Spleen (tissue), 11 donors: ENCODE measurements at regions not wholly inside any gene's neighbourhood (a gene's known extent, or its start where the extent isn't known, plus 50 kb on each side); places are given as distances from the start of the nearest gene placed in this dataset.
"Not testable (repeated sequence)": the region's sequence is repeated elsewhere in the genome, so short reads cannot be mapped to it uniquely, and the experiment has no call there.

Source experiments
- DNase-seq: peaks from one replicate; pipeline ENCODE4 v3.0.0-alpha.2; 2020
- H3K27ac ChIP-seq, 8 donors: fragments of 200-600 bp; sonication (generic) in 7 of 8; 1 replicate in 4 of 8; 2 replicates in 4 of 8; pipeline versions ENCODE4 v1.5.0 to v1.8.0; 2016 to 2021; ENCODE audit warnings: inconsistent platforms in 4 of 8, mild to moderate bottlenecking in 4 of 8, moderate library complexity in 1 of 8
- H3K27me3 ChIP-seq, 7 donors: fragments of 200-600 bp; sonication (generic) in 6 of 7; replicated peaks in 1 of 7; 1 replicate in 4 of 7; 2 replicates in 3 of 7; pipeline versions ENCODE4 v1.5.0 to v1.8.0; 2016 to 2021; ENCODE audit warnings: inconsistent platforms in 3 of 7, mild to moderate bottlenecking in 1 of 7
- H3K36me3 ChIP-seq, 6 donors: fragments of 200-600 bp; sonication (generic) in 5 of 6; 1 replicate in 4 of 6; 2 replicates in 2 of 6; pipeline versions ENCODE4 v1.5.0 to v1.8.0; 2016 to 2021; ENCODE audit warnings: inconsistent platforms in 2 of 6
- H3K4me1 ChIP-seq, 6 donors: fragments of 200-600 bp; sonication (generic) in 5 of 6; 1 replicate in 3 of 6; 2 replicates in 3 of 6; pipeline versions ENCODE4 v1.5.0 to v1.8.0; 2016 to 2021; ENCODE audit warnings: inconsistent platforms in 3 of 6
- H3K4me3 ChIP-seq, 8 donors: fragments of 200-600 bp; sonication (generic) in 7 of 8; 1 replicate in 4 of 8; 2 replicates in 4 of 8; pipeline versions ENCODE4 v1.5.0 to v1.8.0; 2016 to 2021; ENCODE audit warnings: inconsistent platforms in 4 of 8, mild to moderate bottlenecking in 4 of 8, moderate library complexity in 2 of 8
- H3K9me3 ChIP-seq, 8 donors: fragments of 200-600 bp; sonication (generic) in 7 of 8; 1 replicate in 4 of 8; 2 replicates in 4 of 8; pipeline versions ENCODE4 v1.5.0 to v1.8.0; 2016 to 2021; ENCODE audit warnings: inconsistent platforms in 4 of 8
- POLR2A ChIP-seq, 3 donors: fragments of 450-650 bp; IDR thresholded peaks; one replicate each; pipeline ENCODE4 v1.5.1; 2017; ENCODE audit warnings: antibody characterized with exemption in 3 of 3, mild to moderate bottlenecking in 1 of 3
- POLR2AphosphoS5 ChIP-seq, 3 donors: sonication (generic); formaldehyde crosslinking; IDR thresholded peaks; one replicate each; pipeline ENCODE4 v1.5.1; 2017; ENCODE audit warnings: antibody characterized with exemption in 3 of 3
- WGBS, 5 donors: extraction: QIAGEN DNeasy Blood & Tissue Kit in 3 of 5; methylation state at CpG; one replicate each; pipeline versions ENCODE4 v1.1.5 to v1.1.7; 2013 to 2018; 5-methylcytosine and 5-hydroxymethylcytosine counted together
- intact Hi-C: fragments of 100-400 bp; cut with DNase I; formaldehyde crosslinking; loops from one replicate; pipeline ENCODE4 v1.15.0; 2023; ENCODE audit warnings: low total_unique reads
- TF ChIP-seq, protein P1 (sequence below), 11 experiments: fragments of 200-600 bp in 7 of 11; fragments of 450-650 bp in 4 of 11; sonication (generic) in 4 of 11; IDR thresholded peaks in 8 of 11; conservative IDR thresholded peaks in 3 of 11; 1 replicate in 7 of 11; 2 replicates in 4 of 11; pipeline versions ENCODE4 v1.4.0 to v1.8.0; 2016 to 2021; ENCODE audit warnings: antibody characterized with exemption in 11 of 11, inconsistent platforms in 4 of 11, mild to moderate bottlenecking in 1 of 11
- donor health status: healthy with polysubstance abuse.
- donor health status: DM: no; HTN: no; CAD: no; lungs with moderate emphysema.
- donor health status: DM: no; HTN: no; CAD: no.
- donor health status: Bipolar disorder and iron deficiency.
- donor health status: healthy.
- donor health status: DM: no; HTN: no; CAD: no.
- donor health status: DM: yes; HTN: yes; CAD: no.

DNA sequence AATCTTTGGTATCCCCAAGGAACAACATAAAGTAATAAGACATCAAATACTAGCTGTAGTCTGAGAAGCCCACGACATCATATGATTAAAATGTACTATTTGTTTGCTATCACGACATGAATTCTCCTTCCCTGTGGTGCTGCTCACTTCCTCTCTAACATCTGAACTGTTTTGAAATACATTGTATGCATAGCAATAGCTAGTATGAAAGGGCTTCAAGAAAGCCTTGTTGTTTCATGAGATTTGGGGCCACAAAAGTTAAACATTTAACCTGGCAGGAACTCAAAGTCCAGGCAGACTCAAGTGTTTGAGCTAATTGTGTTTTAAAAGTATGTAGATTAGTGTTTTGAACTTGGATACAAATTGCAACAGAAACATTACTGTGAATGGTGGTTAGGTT lies 237.4 kb upstream of the PTGER4 start:
- Histone ChIP-seq H3K4me3 (no peak overlapping the region), H3K9me3 (peaks cover 0 to 28% (median 15%) of the 10 kb centered on the region in 8 donors), H3K4me1 (peaks cover 1 to 31% (median 5%) of the 10 kb centered on the region in 6 donors), H3K36me3 (no peaks in the 10 kb centered on the region), H3K27ac (peak overlapping the region in 3 of 8 donors; percentile 59 to 71 (median 62)), H3K27me3 (no peaks in the 10 kb centered on the region)
- no peak for DNase-seq
- WGBS, 5 donors = 33 to 47% (median 35%) methylated on average over 2 of the region's 2 CpGs
- intact Hi-C loops = no loop called here
- TF ChIP-seq POLR2AphosphoS5 (IDR thresholded peaks at IDR 0.05) (no peak), POLR2A (IDR thresholded peaks at IDR 0.05) (no peak)
- TF ChIP-seq, protein P1, sequence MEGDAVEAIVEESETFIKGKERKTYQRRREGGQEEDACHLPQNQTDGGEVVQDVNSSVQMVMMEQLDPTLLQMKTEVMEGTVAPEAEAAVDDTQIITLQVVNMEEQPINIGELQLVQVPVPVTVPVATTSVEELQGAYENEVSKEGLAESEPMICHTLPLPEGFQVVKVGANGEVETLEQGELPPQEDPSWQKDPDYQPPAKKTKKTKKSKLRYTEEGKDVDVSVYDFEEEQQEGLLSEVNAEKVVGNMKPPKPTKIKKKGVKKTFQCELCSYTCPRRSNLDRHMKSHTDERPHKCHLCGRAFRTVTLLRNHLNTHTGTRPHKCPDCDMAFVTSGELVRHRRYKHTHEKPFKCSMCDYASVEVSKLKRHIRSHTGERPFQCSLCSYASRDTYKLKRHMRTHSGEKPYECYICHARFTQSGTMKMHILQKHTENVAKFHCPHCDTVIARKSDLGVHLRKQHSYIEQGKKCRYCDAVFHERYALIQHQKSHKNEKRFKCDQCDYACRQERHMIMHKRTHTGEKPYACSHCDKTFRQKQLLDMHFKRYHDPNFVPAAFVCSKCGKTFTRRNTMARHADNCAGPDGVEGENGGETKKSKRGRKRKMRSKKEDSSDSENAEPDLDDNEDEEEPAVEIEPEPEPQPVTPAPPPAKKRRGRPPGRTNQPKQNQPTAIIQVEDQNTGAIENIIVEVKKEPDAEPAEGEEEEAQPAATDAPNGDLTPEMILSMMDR (IDR thresholded peaks at IDR 0.05 in 8 of 11, conservative IDR thresholded peaks at IDR 0.05 in 3 of 11) = no peak

DNA sequence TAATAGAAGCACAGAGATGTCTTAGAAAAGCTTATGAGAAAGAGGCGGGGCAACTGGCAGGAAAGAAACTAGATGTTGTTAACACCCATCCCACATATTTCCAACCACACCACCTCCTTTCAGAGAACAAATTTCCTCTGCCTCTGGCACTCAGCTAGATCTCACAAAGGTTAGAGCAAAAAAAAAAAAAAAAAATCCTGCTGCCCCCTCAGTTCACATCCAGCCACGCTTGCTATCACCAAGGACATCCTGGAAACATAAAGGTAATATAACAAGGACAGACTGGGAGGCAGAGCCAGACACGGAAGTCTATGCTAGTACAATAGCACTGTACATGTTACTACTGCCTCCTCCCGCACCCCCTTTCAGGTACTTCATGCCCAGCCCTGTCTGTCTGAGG lies 238.0 kb upstream of the PTGER4 start:
- no peak overlapping the region for H3K4me3 ChIP-seq
- no peaks in the 10 kb centered on the region for H3K36me3 ChIP-seq
- H3K27me3 ChIP-seq = no peaks in the 10 kb centered on the region
- H3K9me3 ChIP-seq = peaks cover 0 to 26% (median 15%) of the 10 kb centered on the region in 8 donors
- peak overlapping the region in 5 of 8 donors; percentile 25 to 71 (median 59) for H3K27ac ChIP-seq
- TF ChIP-seq POLR2AphosphoS5 (IDR thresholded peaks at IDR 0.05) = no peak
- TF ChIP-seq, protein P1 (IDR thresholded peaks at IDR 0.05 in 8 of 11, conservative IDR thresholded peaks at IDR 0.05 in 3 of 11) = no peak
- TF ChIP-seq POLR2A (IDR thresholded peaks at IDR 0.05) = no peak
- H3K4me1 ChIP-seq = peaks cover 7 to 37% (median 12%) of the 10 kb centered on the region in 6 donors
- WGBS, 5 donors = 31 to 64% (median 54%) methylated on average over 4 of the region's 4 CpGs
- DNase-seq = no peak
- intact Hi-C loops = no loop called here

DNA sequence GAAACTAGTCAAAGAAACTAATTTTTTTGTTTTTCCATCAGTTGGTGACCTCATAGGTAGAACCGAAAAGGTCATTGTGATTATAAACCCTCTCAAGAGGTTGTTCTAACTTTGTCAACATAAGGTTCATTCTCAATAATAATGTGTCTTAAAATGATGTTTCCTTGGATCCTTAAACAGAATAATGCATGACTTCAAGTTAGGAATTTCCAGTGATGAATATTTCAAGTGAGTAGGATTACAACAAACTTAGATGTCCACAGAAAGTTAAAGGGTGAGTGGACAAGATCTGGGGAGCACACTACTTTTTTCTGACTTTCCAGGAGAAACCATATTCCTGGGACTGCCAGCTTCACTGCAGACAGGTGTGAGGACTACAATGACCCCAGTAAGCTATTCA lies 239.0 kb upstream of the PTGER4 start:
- 84 to 95% (median 93%) methylated on average over 1 of the region's 1 CpG for WGBS, 5 donors
- peaks cover 0 to 20% (median 15%) of the 10 kb centered on the region in 8 donors for H3K9me3 ChIP-seq

DNA sequence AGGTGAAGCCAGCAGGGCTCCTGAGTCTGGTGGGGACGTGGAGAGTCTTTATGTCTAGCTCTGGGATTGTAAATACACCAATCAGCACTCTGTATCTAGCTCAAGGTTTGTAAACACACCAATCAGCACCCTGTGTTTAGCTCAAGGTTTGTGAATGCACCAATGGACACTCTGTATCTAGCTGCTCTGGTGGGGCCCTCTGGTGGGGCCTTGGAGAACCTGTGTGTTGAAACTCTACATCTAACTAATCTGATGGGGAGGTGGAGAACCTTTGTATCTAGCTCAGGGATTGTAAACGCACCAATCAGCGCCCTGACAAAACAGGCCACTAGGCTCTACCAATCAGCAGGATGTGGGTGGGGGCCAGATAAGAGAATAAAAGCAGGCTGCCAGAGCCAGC lies 240.6 kb upstream of the PTGER4 start:
- not testable (repeated sequence) for DNase-seq, H3K9me3 ChIP-seq
- TF ChIP-seq, protein P1 (IDR thresholded peaks at IDR 0.05 in 8 of 11, conservative IDR thresholded peaks at IDR 0.05 in 3 of 11) = peak in 1 of 11 experiments; percentile 19

More for the DNA sequence above, 239.0 kb upstream of the PTGER4 start:
- no peak for DNase-seq
- no peaks in the 10 kb centered on the region for H3K36me3 ChIP-seq
- TF ChIP-seq, protein P1 (IDR thresholded peaks at IDR 0.05 in 8 of 11, conservative IDR thresholded peaks at IDR 0.05 in 3 of 11) = no peak
- no peak for TF ChIP-seq POLR2AphosphoS5 (IDR thresholded peaks at IDR 0.05)
- no peak for TF ChIP-seq POLR2A (IDR thresholded peaks at IDR 0.05)
- intact Hi-C loops = no loop called here
- H3K4me1 ChIP-seq = peaks cover 8 to 47% (median 21%) of the 10 kb centered on the region in 6 donors
- no peak overlapping the region for H3K4me3 ChIP-seq
- H3K27ac ChIP-seq = peak overlapping the region in 3 of 8 donors; percentile 59 to 71 (median 62)
- H3K27me3 ChIP-seq = no peaks in the 10 kb centered on the region

DNA sequence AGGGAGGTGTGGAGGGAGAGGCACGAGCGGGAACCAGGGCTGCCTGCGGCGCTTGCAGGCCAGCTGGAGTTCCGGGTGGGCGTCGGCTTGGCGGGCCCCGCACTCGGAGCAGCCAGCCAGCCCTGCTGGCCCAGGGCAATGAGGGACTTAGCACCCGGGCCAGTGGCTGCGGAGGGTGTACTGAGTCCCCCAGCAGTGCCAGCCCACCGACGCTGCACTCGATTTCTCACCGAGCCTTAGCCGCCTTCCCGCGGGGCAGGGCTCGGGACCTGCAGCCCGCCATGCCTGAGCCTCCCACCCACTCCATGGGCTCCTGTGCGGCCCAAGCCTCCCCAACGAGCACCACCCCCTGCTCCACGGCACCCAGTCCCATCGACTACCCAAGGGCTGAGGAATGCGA lies 241.1 kb upstream of the PTGER4 start:
- H3K9me3 ChIP-seq, H3K36me3 ChIP-seq, H3K4me3 ChIP-seq, intact Hi-C loops, H3K27ac ChIP-seq, DNase-seq, H3K27me3 ChIP-seq: not testable (repeated sequence)
- peaks cover 8 to 52% (median 22%) of the 10 kb centered on the region in 6 donors for H3K4me1 ChIP-seq
- 86 to 100% (median 98%) methylated on average over 11 to 26 of the region's 26 CpGs for WGBS, 5 donors

More for the DNA sequence above, 240.6 kb upstream of the PTGER4 start:
- H3K4me1 ChIP-seq = peaks cover 8 to 52% (median 22%) of the 10 kb centered on the region in 6 donors
- H3K4me3 ChIP-seq, intact Hi-C loops, H3K27me3 ChIP-seq, H3K27ac ChIP-seq, H3K36me3 ChIP-seq: not testable (repeated sequence)
- 90 to 100% (median 96%) methylated on average over 2 to 3 of the region's 3 CpGs for WGBS, 5 donors
